ENCODE measurements at regions not wholly inside any gene's neighbourhood (a gene's known extent, or its start where the extent isn't known, plus 50 kb on each side); places are given as distances from the start of the nearest gene placed in this dataset.

- TF ChIP-seq CTCF (conservative IDR thresholded peaks at IDR 0.05; ENCODE audit: low read depth, low read length) (no peak), EZH2phosphoT487 (IDR thresholded peaks at IDR 0.05; ENCODE audit: borderline replicate concordance, low read length) (no peak), EZH2 (IDR thresholded peaks at IDR 0.05; ENCODE audit: low read length, unreplicated experiment) (no peak)
- BruUV-seq (replicated peaks), result no TSS peak
- Histone ChIP-seq H3K27ac (ENCODE audit: low read length) (no peak overlapping the region), H3K4me1 (ENCODE audit: insufficient read depth, low read length) (no peaks in the 10 kb centered on the region), H3K79me2 (ENCODE audit: low read length) (no peaks in the 10 kb centered on the region), H3K9ac (ENCODE audit: low read length) (no peak overlapping the region), H3K9me2 (replicated peaks; ENCODE audit: low read length) (no peaks in the 10 kb centered on the region), H3K4me3 (ENCODE audit: low read length) (no peak overlapping the region), H2AFZ (ENCODE audit: low read length) (no peak overlapping the region), H3F3A (ENCODE audit: low read length, unreplicated experiment) (no peaks in the 10 kb centered on the region), H3K9me3 (ENCODE audit: low read length) (no peaks in the 10 kb centered on the region), H3K36me3 (ENCODE audit: low read depth, low read length) (no peaks in the 10 kb centered on the region), H3K27me3 (ENCODE audit: low read length) (peaks cover 26% of the 10 kb centered on the region; the same call in 1 of the 2 replicates), H4K20me1 (ENCODE audit: low read length) (no peaks in the 10 kb centered on the region), H3K4me2 (ENCODE audit: low read length) (no peak overlapping the region)
- ATAC-seq (no peak), DNase-seq (no peak)
- CTCF ChIA-PET, result no interaction called here
- POLR2A ChIA-PET (ENCODE audit: unreplicated experiment), result no interaction called here
- intact Hi-C loops (cut with micrococcal nuclease), result no loop called here
Measured at GRCh38 chr6:18720075-18720474, 332.9 kb downstream of the RNF144B start.

DNA sequence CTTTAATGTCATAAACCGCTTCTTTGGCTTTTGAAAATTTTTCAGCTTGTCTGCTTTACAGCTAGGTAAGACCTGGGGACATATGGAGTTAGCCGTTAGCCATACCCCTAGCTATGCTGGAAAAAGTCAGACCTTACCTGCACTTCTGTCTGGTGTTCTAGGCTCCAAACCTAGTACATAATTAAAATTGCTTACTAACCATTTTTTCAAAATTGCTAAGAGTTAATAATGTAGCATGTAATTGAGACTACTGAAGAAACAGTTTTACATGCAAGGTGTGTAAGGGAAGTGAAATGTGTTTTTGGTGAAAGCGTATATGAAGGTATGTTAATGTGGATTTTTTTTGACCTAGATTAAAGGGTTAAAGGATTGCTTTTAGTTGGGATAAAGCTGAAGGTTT is 336.9 kb downstream of the RNF144B start:
- intact Hi-C loops (cut with micrococcal nuclease), result no loop called here
- Histone ChIP-seq H3K27ac (ENCODE audit: low read length) (no peak overlapping the region), H4K20me1 (ENCODE audit: low read length) (no peaks in the 10 kb centered on the region), H3K36me3 (ENCODE audit: low read depth, low read length) (no peaks in the 10 kb centered on the region), H3K9me3 (ENCODE audit: low read length) (no peaks in the 10 kb centered on the region), H3K4me2 (ENCODE audit: low read length) (no peak overlapping the region), H2AFZ (ENCODE audit: low read length) (no peak overlapping the region), H3K27me3 (ENCODE audit: low read length) (peaks cover 32% of the 10 kb centered on the region), H3K4me3 (ENCODE audit: low read length) (no peak overlapping the region), H3K9me2 (replicated peaks; ENCODE audit: low read length) (no peaks in the 10 kb centered on the region), H3K79me2 (ENCODE audit: low read length) (no peaks in the 10 kb centered on the region), H3F3A (ENCODE audit: low read length, unreplicated experiment) (no peaks in the 10 kb centered on the region), H3K9ac (ENCODE audit: low read length) (no peak overlapping the region), H3K4me1 (ENCODE audit: insufficient read depth, low read length) (no peaks in the 10 kb centered on the region)
- ATAC-seq (no peak), DNase-seq (no peak)
- BruUV-seq (replicated peaks), result no TSS peak
- POLR2A ChIA-PET (ENCODE audit: unreplicated experiment), result no interaction called here
- no peak for TF ChIP-seq EZH2 (IDR thresholded peaks at IDR 0.05; ENCODE audit: low read length, unreplicated experiment)
- no peak for TF ChIP-seq CTCF (conservative IDR thresholded peaks at IDR 0.05; ENCODE audit: low read depth, low read length)
- no peak for TF ChIP-seq EZH2phosphoT487 (IDR thresholded peaks at IDR 0.05; ENCODE audit: borderline replicate concordance, low read length)
- CTCF ChIA-PET, result no interaction called here

- ATAC-seq, result no peak
Measured at GRCh38 chr6:18725449-18725848, 338.3 kb downstream of the RNF144B start.

More at GRCh38 chr6:18725449-18725848, 338.3 kb downstream of the RNF144B start:
- intact Hi-C loops (cut with micrococcal nuclease), result no loop called here
- Histone ChIP-seq H3K4me3 (ENCODE audit: low read length) (no peak overlapping the region), H3F3A (ENCODE audit: low read length, unreplicated experiment) (no peaks in the 10 kb centered on the region), H2AFZ (ENCODE audit: low read length) (no peak overlapping the region), H3K9me3 (ENCODE audit: low read length) (no peaks in the 10 kb centered on the region), H3K36me3 (ENCODE audit: low read depth, low read length) (no peaks in the 10 kb centered on the region), H3K4me2 (ENCODE audit: low read length) (no peak overlapping the region), H3K9me2 (replicated peaks; ENCODE audit: low read length) (no peaks in the 10 kb centered on the region), H3K79me2 (ENCODE audit: low read length) (no peaks in the 10 kb centered on the region), H4K20me1 (ENCODE audit: low read length) (no peaks in the 10 kb centered on the region), H3K27ac (ENCODE audit: low read length) (no peak overlapping the region), H3K9ac (ENCODE audit: low read length) (no peak overlapping the region), H3K27me3 (ENCODE audit: low read length) (peaks cover 32% of the 10 kb centered on the region), H3K4me1 (ENCODE audit: insufficient read depth, low read length) (no peaks in the 10 kb centered on the region)
- CTCF ChIA-PET, result no interaction called here
- no TSS peak for BruUV-seq (replicated peaks)
- DNase-seq, result no peak
- TF ChIP-seq CTCF (conservative IDR thresholded peaks at IDR 0.05; ENCODE audit: low read depth, low read length), result no peak
- TF ChIP-seq EZH2 (IDR thresholded peaks at IDR 0.05; ENCODE audit: low read length, unreplicated experiment), result no peak
- TF ChIP-seq EZH2phosphoT487 (IDR thresholded peaks at IDR 0.05; ENCODE audit: borderline replicate concordance, low read length), result no peak
- POLR2A ChIA-PET (ENCODE audit: unreplicated experiment), result no interaction called here

Measured in PC-3 (cell line).